ENCODE measurements at regions not wholly inside any gene's neighbourhood (a gene's known extent, or its start where the extent isn't known, plus 50 kb on each side); places are given as distances from the start of the nearest gene placed in this dataset.
"Not testable (repeated sequence)": the region's sequence is repeated elsewhere in the genome, so short reads cannot be mapped to it uniquely, and the experiment has no call there.

- H3K27ac ChIP-seq (ENCODE audit: low read length); H3K4me3 ChIP-seq (ENCODE audit: low read depth in 2 of 2, low read length in 2 of 2); in situ Hi-C loops (cut with HindIII; ENCODE audit: low pct_unique_long_range_greater_than_20kb, low sequenced_read_pairs); CTCF ChIA-PET; DNase-seq (ENCODE audit: low read depth, low spot score); BruUV-seq (replicated peaks); H3K27me3 ChIP-seq (ENCODE audit: control insufficient read depth, insufficient read depth, low read length); ATAC-seq; H3K9me3 ChIP-seq (ENCODE audit: control insufficient read depth, insufficient read depth, low read depth, low read length); H3K4me1 ChIP-seq (ENCODE audit: control insufficient read depth, insufficient read depth, low read length); POLR2A ChIA-PET; intact Hi-C loops (cut with micrococcal nuclease; ENCODE audit: unreplicated experiment); H3K36me3 ChIP-seq (ENCODE audit: control insufficient read depth, insufficient read depth, low read length): not testable (repeated sequence)
Observed at GRCh38 chr14:28635816-28636215, 130.8 kb upstream of the FOXG1 start.

- intact Hi-C loops (cut with micrococcal nuclease; ENCODE audit: unreplicated experiment); H3K9me3 ChIP-seq (ENCODE audit: control insufficient read depth, insufficient read depth, low read depth, low read length); in situ Hi-C loops (cut with HindIII; ENCODE audit: low pct_unique_long_range_greater_than_20kb, low sequenced_read_pairs); CTCF ChIA-PET; POLR2A ChIA-PET; H3K27ac ChIP-seq (ENCODE audit: low read length); H3K27me3 ChIP-seq (ENCODE audit: control insufficient read depth, insufficient read depth, low read length); DNase-seq (ENCODE audit: low read depth, low spot score); ATAC-seq; H3K36me3 ChIP-seq (ENCODE audit: control insufficient read depth, insufficient read depth, low read length); H3K4me1 ChIP-seq (ENCODE audit: control insufficient read depth, insufficient read depth, low read length); H3K4me3 ChIP-seq (ENCODE audit: low read depth in 2 of 2, low read length in 2 of 2); BruUV-seq (replicated peaks): not testable (repeated sequence)
Observed at GRCh38 chr14:28641189-28641588, 125.4 kb upstream of the FOXG1 start.

- ChIA-PET POLR2A (no interaction called here), CTCF (no interaction called here)
- DNase-seq (ENCODE audit: low read depth, low spot score) (no peak), ATAC-seq (no peak)
- in situ Hi-C loops (cut with HindIII; ENCODE audit: low pct_unique_long_range_greater_than_20kb, low sequenced_read_pairs): no loop called here
- Histone ChIP-seq H3K27ac (ENCODE audit: low read length) (no peak overlapping the region), H3K27me3 (ENCODE audit: control insufficient read depth, insufficient read depth, low read length) (no peaks in the 10 kb centered on the region), H3K36me3 (ENCODE audit: control insufficient read depth, insufficient read depth, low read length) (no peaks in the 10 kb centered on the region), H3K4me3 (ENCODE audit: low read depth in 2 of 2, low read length in 2 of 2) (no peak overlapping the region), H3K9me3 (ENCODE audit: control insufficient read depth, insufficient read depth, low read depth, low read length) (no peaks in the 10 kb centered on the region), H3K4me1 (ENCODE audit: control insufficient read depth, insufficient read depth, low read length) (no peaks in the 10 kb centered on the region)
- intact Hi-C loops (cut with micrococcal nuclease; ENCODE audit: unreplicated experiment): no loop called here
- TF ChIP-seq SIN3A (IDR thresholded peaks at IDR 0.05; ENCODE audit: borderline replicate concordance, insufficient read depth, low read depth, low read length) (no peak), TCF7L2 (IDR thresholded peaks at IDR 0.05; ENCODE audit: low read depth, low read length) (no peak), CTCF (IDR thresholded peaks at IDR 0.05) (no peak), POLR2AphosphoS5 (IDR thresholded peaks at IDR 0.05; ENCODE audit: low read depth, low read length) (no peak), REST (IDR thresholded peaks at IDR 0.05; ENCODE audit: insufficient read depth in 1 of 2, low read depth in 2 of 2, low read length in 1 of 2) (no peak)
- BruUV-seq (replicated peaks): no TSS peak
Observed at GRCh38 chr14:28651148-28651547, 115.4 kb upstream of the FOXG1 start.
